GM06990 (cell line): ENCODE measurements at regions not wholly inside any gene's neighbourhood (a gene's known extent, or its start where the extent isn't known, plus 50 kb on each side); places are given as distances from the start of the nearest gene placed in this dataset.

Source experiments
- DNase-seq: peaks from one replicate; pipeline ENCODE4 v3.0.0-alpha.2; 2011; ENCODE audit not compliant: insufficient read length; ENCODE audit errors: extremely low read depth
- H3K27me3 ChIP-seq: replicated peaks from 2 replicates; pipeline ENCODE4 v1.6.0; 2011; ENCODE audit warnings: low read length; ENCODE audit not compliant: control insufficient read depth, insufficient read depth
- H3K36me3 ChIP-seq: 2 replicates; pipeline ENCODE4 v1.5.1; 2011; ENCODE audit warnings: low read length; ENCODE audit not compliant: control insufficient read depth, insufficient read depth
- H3K4me3 ChIP-seq: replicated peaks from 2 replicates; pipeline ENCODE4 v1.5.1; 2011; ENCODE audit warnings: low read depth, mild to moderate bottlenecking, control low read depth, low read length
- CTCF ChIP-seq: IDR thresholded peaks from 2 replicates; pipeline ENCODE4 v1.5.1; 2011; ENCODE audit warnings: low read length, control low read depth, mild to moderate bottlenecking, inconsistent platforms; ENCODE audit not compliant: insufficient read depth, poor library complexity, severe bottlenecking

DNA sequence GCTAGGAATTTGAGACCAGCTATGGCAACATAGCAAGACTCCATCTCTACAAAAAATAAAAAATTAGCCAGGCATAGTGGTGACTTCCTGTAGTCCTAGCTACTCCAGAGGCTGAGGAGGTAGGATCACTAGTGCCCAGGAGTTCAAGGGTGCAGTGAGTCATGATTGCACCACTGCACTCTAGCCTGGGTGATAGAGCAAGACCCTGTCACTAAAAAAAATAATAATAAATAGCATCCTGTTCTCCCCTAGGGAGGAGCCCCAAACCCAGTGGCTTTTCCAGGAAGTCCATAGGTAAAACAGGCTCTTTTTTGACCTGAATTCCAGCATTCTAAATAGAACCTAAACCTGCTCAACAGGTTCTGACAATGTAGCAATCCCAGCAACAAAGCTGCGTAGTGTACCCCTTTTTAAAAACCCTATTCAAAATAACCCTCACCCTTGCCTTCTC is 192.0 kb downstream of the ALDH8A1 start:
- Histone ChIP-seq H3K27me3 (no peaks in the 10 kb centered on the region), H3K4me3 (no peak overlapping the region), H3K36me3 (no peaks in the 10 kb centered on the region)
- DNase-seq, result no peak
- TF ChIP-seq CTCF, result no peak

DNA sequence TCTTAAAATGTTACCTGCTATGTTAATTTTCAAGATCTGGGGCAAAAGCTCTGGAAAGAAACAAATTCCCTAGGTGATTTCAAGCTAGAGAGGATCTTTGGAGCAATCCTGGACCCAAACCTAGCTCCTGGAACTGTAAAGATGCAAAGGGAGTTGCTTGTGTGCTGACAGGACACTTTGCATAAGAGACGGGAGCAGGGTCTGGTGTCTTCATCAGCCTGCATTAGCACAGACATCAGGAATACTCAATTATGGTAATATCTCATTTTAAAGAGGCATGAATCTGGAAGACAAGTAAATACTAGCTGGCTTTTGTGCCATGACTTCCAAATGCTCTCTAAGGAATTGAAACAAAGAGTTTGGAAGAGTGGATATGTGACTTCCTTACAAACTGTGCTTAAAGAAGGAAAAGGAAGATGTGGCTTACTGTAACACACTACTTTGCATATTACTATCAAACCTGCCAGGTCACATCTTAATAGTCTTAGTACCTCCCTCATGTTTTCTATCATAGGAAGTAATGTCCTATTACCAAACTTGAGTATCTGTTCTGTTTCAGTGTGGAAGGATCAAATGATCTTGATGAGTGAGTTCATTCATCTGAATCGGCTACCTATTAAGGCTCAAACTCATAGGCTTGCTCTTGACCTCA is 193.4 kb downstream of the ALDH8A1 start:
- no peaks in the 10 kb centered on the region for H3K27me3 ChIP-seq
- no peak for TF ChIP-seq CTCF
- no peak for DNase-seq
- no peak overlapping the region for H3K4me3 ChIP-seq
- H3K36me3 ChIP-seq, result no peaks in the 10 kb centered on the region

DNA sequence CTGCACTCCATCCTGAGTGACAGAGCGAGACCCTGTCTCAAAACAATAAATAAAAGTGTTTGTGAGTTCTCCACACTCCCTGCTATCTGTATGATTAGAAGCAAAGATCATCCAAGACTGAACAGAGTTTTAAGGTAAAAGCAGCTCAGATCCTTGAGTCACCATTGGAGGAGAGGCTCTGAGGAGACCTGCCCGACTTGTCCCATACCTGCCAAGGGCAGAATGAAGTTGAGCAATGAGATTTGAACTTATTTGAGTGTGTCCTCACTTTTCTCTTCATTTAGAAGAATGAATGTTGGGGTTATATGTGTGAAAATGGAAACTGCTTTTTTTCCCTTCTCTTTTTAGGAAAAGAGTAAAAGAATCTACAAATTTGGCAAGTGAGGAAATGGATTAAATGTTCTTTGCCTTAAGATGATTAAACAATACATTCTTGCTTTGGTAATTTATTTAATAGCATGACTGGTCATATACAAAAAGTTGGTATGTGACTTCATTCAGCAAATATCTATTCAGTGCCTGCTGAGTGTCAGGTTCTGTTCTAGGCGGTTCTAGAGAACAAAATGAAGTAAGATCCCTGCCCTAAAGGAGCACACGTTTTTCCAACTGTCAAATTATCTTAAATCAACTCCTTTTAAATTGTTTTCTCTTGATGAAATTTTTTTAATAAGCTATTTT is 195.7 kb downstream of the ALDH8A1 start:
- Histone ChIP-seq H3K4me3 (no peak overlapping the region), H3K36me3 (no peaks in the 10 kb centered on the region), H3K27me3 (no peaks in the 10 kb centered on the region)
- TF ChIP-seq CTCF, result no peak
- no peak for DNase-seq

DNA sequence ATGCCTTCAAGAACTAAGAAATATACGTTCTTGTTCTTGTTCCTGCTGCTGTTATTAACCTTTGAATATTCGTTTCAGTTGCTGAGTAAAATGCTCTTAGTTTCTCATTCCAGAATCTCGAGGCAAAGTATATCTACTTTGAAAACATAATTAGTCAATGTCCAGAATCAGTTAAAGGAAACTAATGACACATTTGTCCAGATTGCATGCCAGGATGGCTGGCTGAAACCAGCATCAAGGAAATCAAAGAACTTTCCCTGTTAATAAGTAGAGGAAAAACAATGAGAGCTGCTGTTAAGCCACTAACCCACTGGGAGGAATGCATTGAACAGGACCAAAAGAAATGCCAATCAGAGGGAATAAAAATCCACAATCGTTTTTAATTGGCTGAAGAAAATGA is 196.9 kb downstream of the ALDH8A1 start:
- H3K27me3 ChIP-seq, result no peaks in the 10 kb centered on the region
- no peaks in the 10 kb centered on the region for H3K36me3 ChIP-seq
- no peak for TF ChIP-seq CTCF
- no peak overlapping the region for H3K4me3 ChIP-seq
- no peak for DNase-seq

- TF ChIP-seq CTCF, result no peak
- DNase-seq, result no peak
Observed at GRCh38 chr6:134752445-134752844, 197.5 kb downstream of the ALDH8A1 start.

More at GRCh38 chr6:134752445-134752844, 197.5 kb downstream of the ALDH8A1 start:
- H3K4me3 ChIP-seq, result no peak overlapping the region
- H3K36me3 ChIP-seq, result no peaks in the 10 kb centered on the region
- H3K27me3 ChIP-seq, result no peaks in the 10 kb centered on the region
